HEK293 (cell line): ENCODE measurements at regions not wholly inside any gene's neighbourhood (a gene's known extent, or its start where the extent isn't known, plus 50 kb on each side); places are given as distances from the start of the nearest gene placed in this dataset.
A peak's percentile ranks its signal among the peaks of the same experiment; 100 is the strongest.

ENCODE experiments used
- CTCF ChIA-PET: fragments of 350-600 bp; formaldehyde crosslinking; extraction: SDS; loops from one replicate; lab custom pipeline; 2021; ENCODE audit warnings: antibody characterized with exemption; lab: Yijun Ruan, JAX
- POLR2A ChIA-PET: fragments of 300-600 bp; formaldehyde crosslinking; extraction: SDS; loops from one replicate; lab custom pipeline; 2020; ENCODE audit warnings: antibody characterized with exemption, inconsistent platforms; lab: Yijun Ruan, JAX
- H3K27ac ChIP-seq: fragments of 200-500 bp; sonication (Bioruptor generic); 2 replicates; pipeline ENCODE4 v1.5.1; 2014; ENCODE audit warnings: low read depth, low read length, control low read depth, inconsistent platforms; ENCODE audit errors: extremely low read depth
- H3K36me3 ChIP-seq, 2 experiments: fragments of 200-500 bp in 1 of 2; sonication (Bioruptor generic) in 1 of 2; 1 replicate in 1 of 2; 2 replicates in 1 of 2; pipeline ENCODE4 v1.5.1; 2014 to 2017; ENCODE audit warnings: inconsistent platforms in 2 of 2, low read length in 2 of 2; ENCODE audit not compliant: control insufficient read depth in 2 of 2, insufficient read depth in 1 of 2
- H3K4me1 ChIP-seq: fragments of 200-500 bp; sonication (Bioruptor generic); 2 replicates; pipeline ENCODE4 v1.5.1; 2014; ENCODE audit warnings: mild to moderate bottlenecking, low read length, inconsistent platforms; ENCODE audit not compliant: control insufficient read depth, insufficient read depth
- H3K4me3 ChIP-seq: 2 replicates; pipeline ENCODE4 v1.5.1; 2011; ENCODE audit warnings: low read depth, mild to moderate bottlenecking, control low read depth, low read length, moderate library complexity
- H3K9me3 ChIP-seq: fragments of 200-500 bp; sonication (Bioruptor generic); 2 replicates; pipeline ENCODE4 v1.5.1; 2014; ENCODE audit warnings: low read depth, low read length, inconsistent platforms; ENCODE audit not compliant: control insufficient read depth, insufficient read depth
- MZF1 ChIP-seq: fragments of 450-650 bp; formaldehyde crosslinking; IDR thresholded peaks from 2 replicates; pipeline ENCODE4 v1.5.1; 2017; ENCODE audit warnings: missing biosample characterization, missing genetic modification characterization, borderline replicate concordance
- PRDM2 ChIP-seq: fragments of 450-650 bp; formaldehyde crosslinking; IDR thresholded peaks from 2 replicates; pipeline ENCODE4 v1.5.1; 2016; ENCODE audit warnings: missing biosample characterization, missing genetic modification characterization, borderline replicate concordance
- RBAK ChIP-seq: fragments of 450-650 bp; formaldehyde crosslinking; IDR thresholded peaks from 2 replicates; pipeline ENCODE4 v1.5.1; 2016; ENCODE audit warnings: missing biosample characterization, missing genetic modification characterization
- WT1 ChIP-seq: fragments of 450-650 bp; formaldehyde crosslinking; IDR thresholded peaks from 2 replicates; pipeline ENCODE4 v1.5.1; 2016; ENCODE audit warnings: missing biosample characterization, missing genetic modification characterization
- ZBTB17 ChIP-seq: fragments of 450-650 bp; formaldehyde crosslinking; IDR thresholded peaks from 2 replicates; pipeline ENCODE4 v1.5.1; 2016; ENCODE audit warnings: missing biosample characterization, missing genetic modification characterization
- ZBTB49 ChIP-seq: fragments of 450-650 bp; formaldehyde crosslinking; IDR thresholded peaks from 2 replicates; pipeline ENCODE4 v1.5.1; 2016; ENCODE audit warnings: missing biosample characterization, missing genetic modification characterization, low read depth
- ZNF292 ChIP-seq: fragments of 450-650 bp; formaldehyde crosslinking; IDR thresholded peaks from 2 replicates; pipeline ENCODE4 v1.5.1; 2016; ENCODE audit warnings: low read depth, missing biosample characterization, missing genetic modification characterization, borderline replicate concordance
- ZNF600 ChIP-seq: fragments of 450-650 bp; formaldehyde crosslinking; IDR thresholded peaks from 2 replicates; pipeline ENCODE4 v1.5.1; 2016; ENCODE audit warnings: missing biosample characterization, missing genetic modification characterization
- ZNF610 ChIP-seq: fragments of 450-650 bp; formaldehyde crosslinking; IDR thresholded peaks from 2 replicates; pipeline ENCODE4 v1.5.1; 2016; ENCODE audit warnings: missing biosample characterization, missing genetic modification characterization, borderline replicate concordance
- ZNF707 ChIP-seq: fragments of 450-650 bp; formaldehyde crosslinking; IDR thresholded peaks from 2 replicates; pipeline ENCODE4 v1.5.1; 2016; ENCODE audit warnings: missing biosample characterization, missing genetic modification characterization
- ZSCAN30 ChIP-seq: fragments of 450-650 bp; IDR thresholded peaks from 2 replicates; pipeline ENCODE4 v1.5.1; 2018; ENCODE audit warnings: missing biosample characterization, mild to moderate bottlenecking, missing genetic modification characterization, moderate library complexity
- TF ChIP-seq, protein P1 (sequence below): fragments of 450-650 bp; formaldehyde crosslinking; IDR thresholded peaks from 2 replicates; pipeline ENCODE4 v1.5.1; 2017; ENCODE audit warnings: missing biosample characterization, missing genetic modification characterization
- TF ChIP-seq, protein P2 (sequence below): fragments of 450-650 bp; IDR thresholded peaks from 2 replicates; pipeline ENCODE4 v1.5.1; 2018; ENCODE audit warnings: missing biosample characterization, mild to moderate bottlenecking, missing genetic modification characterization
- TF ChIP-seq, protein P3 (sequence below): fragments of 450-650 bp; formaldehyde crosslinking; IDR thresholded peaks from 2 replicates; pipeline ENCODE4 v1.5.1; 2016; ENCODE audit warnings: missing biosample characterization, missing genetic modification characterization
- TF ChIP-seq, protein P4 (sequence below): fragments of 450-650 bp; formaldehyde crosslinking; IDR thresholded peaks from 2 replicates; pipeline ENCODE4 v1.5.1; 2016; ENCODE audit warnings: missing biosample characterization, missing genetic modification characterization

DNA sequence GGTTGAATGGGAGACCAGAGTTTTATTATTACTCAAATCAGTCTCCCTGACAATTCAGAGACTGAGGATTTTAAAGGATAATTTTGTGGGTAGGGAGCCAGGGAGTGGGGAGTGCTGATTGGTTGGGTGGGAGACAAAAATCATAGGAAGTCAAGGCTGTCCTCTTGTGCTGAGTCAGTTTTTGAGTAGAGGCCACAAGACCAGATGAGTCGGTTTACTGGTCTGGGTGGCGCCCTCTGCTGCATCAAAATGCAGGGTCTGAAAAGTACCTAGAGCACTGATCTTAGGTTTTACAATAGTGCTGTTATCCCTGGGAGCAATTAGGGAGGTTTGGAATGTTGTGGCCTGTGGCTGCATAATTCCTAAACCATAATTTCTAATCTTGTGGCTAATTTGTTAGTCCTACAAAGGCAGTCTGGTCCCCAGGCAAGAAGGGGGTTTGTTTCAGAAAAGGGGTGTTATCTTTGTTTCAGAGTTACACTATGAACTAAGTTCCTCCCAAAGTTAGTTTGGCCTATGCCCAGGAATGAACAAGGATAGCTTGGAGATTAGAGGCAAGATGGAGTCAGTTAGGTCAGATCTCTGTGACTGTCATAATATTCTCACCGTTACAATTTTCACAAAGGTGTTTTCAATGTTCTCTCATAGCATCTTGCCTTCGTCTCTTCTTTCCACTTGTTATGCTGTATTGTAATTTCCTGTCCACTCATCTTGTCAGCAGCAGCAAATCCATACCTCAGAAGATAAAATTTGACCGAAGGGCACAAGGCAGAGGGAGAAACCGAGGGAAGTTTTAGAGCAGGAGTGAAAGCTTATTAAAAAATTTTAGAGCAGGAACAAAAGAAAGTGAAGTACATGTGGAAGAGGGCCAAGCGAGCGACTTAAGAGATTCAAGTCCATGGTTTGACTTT lies 59.2 kb upstream of the CLINT1 start (continued):
- TF ChIP-seq PRDM2 (tag by site-specific recombination) (no peak), RBAK (no peak), ZNF707 (tag by site-specific recombination) (no peak), WT1 (tag by site-specific recombination) (no peak)
- TF ChIP-seq, protein P1, sequence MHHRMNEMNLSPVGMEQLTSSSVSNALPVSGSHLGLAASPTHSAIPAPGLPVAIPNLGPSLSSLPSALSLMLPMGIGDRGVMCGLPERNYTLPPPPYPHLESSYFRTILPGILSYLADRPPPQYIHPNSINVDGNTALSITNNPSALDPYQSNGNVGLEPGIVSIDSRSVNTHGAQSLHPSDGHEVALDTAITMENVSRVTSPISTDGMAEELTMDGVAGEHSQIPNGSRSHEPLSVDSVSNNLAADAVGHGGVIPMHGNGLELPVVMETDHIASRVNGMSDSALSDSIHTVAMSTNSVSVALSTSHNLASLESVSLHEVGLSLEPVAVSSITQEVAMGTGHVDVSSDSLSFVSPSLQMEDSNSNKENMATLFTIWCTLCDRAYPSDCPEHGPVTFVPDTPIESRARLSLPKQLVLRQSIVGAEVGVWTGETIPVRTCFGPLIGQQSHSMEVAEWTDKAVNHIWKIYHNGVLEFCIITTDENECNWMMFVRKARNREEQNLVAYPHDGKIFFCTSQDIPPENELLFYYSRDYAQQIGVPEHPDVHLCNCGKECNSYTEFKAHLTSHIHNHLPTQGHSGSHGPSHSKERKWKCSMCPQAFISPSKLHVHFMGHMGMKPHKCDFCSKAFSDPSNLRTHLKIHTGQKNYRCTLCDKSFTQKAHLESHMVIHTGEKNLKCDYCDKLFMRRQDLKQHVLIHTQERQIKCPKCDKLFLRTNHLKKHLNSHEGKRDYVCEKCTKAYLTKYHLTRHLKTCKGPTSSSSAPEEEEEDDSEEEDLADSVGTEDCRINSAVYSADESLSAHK, result no peak
- TF ChIP-seq, protein P2, sequence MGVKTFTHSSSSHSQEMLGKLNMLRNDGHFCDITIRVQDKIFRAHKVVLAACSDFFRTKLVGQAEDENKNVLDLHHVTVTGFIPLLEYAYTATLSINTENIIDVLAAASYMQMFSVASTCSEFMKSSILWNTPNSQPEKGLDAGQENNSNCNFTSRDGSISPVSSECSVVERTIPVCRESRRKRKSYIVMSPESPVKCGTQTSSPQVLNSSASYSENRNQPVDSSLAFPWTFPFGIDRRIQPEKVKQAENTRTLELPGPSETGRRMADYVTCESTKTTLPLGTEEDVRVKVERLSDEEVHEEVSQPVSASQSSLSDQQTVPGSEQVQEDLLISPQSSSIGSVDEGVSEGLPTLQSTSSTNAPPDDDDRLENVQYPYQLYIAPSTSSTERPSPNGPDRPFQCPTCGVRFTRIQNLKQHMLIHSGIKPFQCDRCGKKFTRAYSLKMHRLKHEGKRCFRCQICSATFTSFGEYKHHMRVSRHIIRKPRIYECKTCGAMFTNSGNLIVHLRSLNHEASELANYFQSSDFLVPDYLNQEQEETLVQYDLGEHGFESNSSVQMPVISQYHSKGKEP (tag by site-specific recombination), result 0 out of 2 replicates have a peak, but pooled peaks have one; percentile 22
- TF ChIP-seq, all 188 proteins: peak for 6

GRCh38 chr5:157917491-157917890 lies 58.5 kb upstream of the CLINT1 start:
- H3K4me1 ChIP-seq, result peaks cover 16% of the 10 kb centered on the region
- H3K4me3 ChIP-seq, result no peak overlapping the region
- TF ChIP-seq ZNF610 (no peak), MZF1 (tag by site-specific recombination) (0 out of 2 replicates have a peak, but pooled peaks have one; percentile 42), ZNF292 (no peak), ZNF600 (no peak), ZSCAN30 (tag by site-specific recombination) (no peak)
- no peak overlapping the region; the same call in 1 of the 2 replicates for H3K27ac ChIP-seq
- H3K9me3 ChIP-seq, result no peaks in the 10 kb centered on the region
- CTCF ChIA-PET, result interaction anchor here (0.7 to 2.2 kb wide), 4 partner anchors 30 to 953 kb away, joined by 3 to 12 read pairs (median 4); no protein-coding TSS in a partner anchor
- no peaks in the 10 kb centered on the region for H3K36me3 ChIP-seq
- POLR2A ChIA-PET, result no interaction called here

GRCh38 chr5:157915638-157916037 lies 56.7 kb upstream of the CLINT1 start:
- H3K9me3 ChIP-seq, result no peaks in the 10 kb centered on the region
- H3K27ac ChIP-seq, result no peak overlapping the region
- H3K4me1 ChIP-seq, result peaks cover 16% of the 10 kb centered on the region
- TF ChIP-seq ZBTB49, result 0 out of 2 replicates have a peak, but pooled peaks have one; percentile 34
- TF ChIP-seq, protein P3, sequence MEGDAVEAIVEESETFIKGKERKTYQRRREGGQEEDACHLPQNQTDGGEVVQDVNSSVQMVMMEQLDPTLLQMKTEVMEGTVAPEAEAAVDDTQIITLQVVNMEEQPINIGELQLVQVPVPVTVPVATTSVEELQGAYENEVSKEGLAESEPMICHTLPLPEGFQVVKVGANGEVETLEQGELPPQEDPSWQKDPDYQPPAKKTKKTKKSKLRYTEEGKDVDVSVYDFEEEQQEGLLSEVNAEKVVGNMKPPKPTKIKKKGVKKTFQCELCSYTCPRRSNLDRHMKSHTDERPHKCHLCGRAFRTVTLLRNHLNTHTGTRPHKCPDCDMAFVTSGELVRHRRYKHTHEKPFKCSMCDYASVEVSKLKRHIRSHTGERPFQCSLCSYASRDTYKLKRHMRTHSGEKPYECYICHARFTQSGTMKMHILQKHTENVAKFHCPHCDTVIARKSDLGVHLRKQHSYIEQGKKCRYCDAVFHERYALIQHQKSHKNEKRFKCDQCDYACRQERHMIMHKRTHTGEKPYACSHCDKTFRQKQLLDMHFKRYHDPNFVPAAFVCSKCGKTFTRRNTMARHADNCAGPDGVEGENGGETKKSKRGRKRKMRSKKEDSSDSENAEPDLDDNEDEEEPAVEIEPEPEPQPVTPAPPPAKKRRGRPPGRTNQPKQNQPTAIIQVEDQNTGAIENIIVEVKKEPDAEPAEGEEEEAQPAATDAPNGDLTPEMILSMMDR, result peak; percentile 28; the same call in 1 of the 2 replicates
- TF ChIP-seq ZBTB17 (tag by site-specific recombination), result 0 out of 2 replicates have a peak, but pooled peaks have one; percentile 54
- TF ChIP-seq, protein P4, sequence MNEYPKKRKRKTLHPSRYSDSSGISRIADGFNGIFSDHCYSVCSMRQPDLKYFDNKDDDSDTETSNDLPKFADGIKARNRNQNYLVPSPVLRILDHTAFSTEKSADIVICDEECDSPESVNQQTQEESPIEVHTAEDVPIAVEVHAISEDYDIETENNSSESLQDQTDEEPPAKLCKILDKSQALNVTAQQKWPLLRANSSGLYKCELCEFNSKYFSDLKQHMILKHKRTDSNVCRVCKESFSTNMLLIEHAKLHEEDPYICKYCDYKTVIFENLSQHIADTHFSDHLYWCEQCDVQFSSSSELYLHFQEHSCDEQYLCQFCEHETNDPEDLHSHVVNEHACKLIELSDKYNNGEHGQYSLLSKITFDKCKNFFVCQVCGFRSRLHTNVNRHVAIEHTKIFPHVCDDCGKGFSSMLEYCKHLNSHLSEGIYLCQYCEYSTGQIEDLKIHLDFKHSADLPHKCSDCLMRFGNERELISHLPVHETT, result no peak
- TF ChIP-seq, all 188 proteins: peak for 3
- ChIA-PET CTCF (interaction anchor here (0.6 to 2.2 kb wide), 8 partner anchors 9 to 154 kb away, joined by 3 to 12 read pairs (median 4); no protein-coding TSS in a partner anchor), POLR2A (no interaction called here)
- no peak overlapping the region for H3K4me3 ChIP-seq
- H3K36me3 ChIP-seq, result no peaks in the 10 kb centered on the region
